NB4 (cell line): ENCODE measurements at regions not wholly inside any gene's neighbourhood (a gene's known extent, or its start where the extent isn't known, plus 50 kb on each side); places are given as distances from the start of the nearest gene placed in this dataset.

Experiments used
- CTCF ChIP-seq: IDR thresholded peaks from one replicate; pipeline ENCODE4 v1.5.1; 2012; ENCODE audit warnings: low read depth, low read length
- MYC ChIP-seq: IDR thresholded peaks from 2 replicates; pipeline ENCODE4 v1.6.1; 2011; ENCODE audit warnings: low read depth, low read length
- POLR2A ChIP-seq: IDR thresholded peaks from 2 replicates; pipeline ENCODE4 v1.6.1; 2011; ENCODE audit warnings: mild to moderate bottlenecking; ENCODE audit not compliant: insufficient read length; ENCODE audit errors: extremely low read depth

- no peak for TF ChIP-seq CTCF
- TF ChIP-seq MYC: no peak
- TF ChIP-seq POLR2A: no peak
Measured at GRCh38 chr2:193885419-193885818, 1690.7 kb upstream of the TMEFF2 start.
